K562 (cell line): ENCODE measurements at regions not wholly inside any gene's neighbourhood (a gene's known extent, or its start where the extent isn't known, plus 50 kb on each side); places are given as distances from the start of the nearest gene placed in this dataset.

ENCODE experiments used
- CHD4 ChIP-seq: fragments of 200-600 bp; sonication (generic); IDR thresholded peaks from 3 replicates; pipeline ENCODE4 v1.6.1; 2012; ENCODE audit warnings: low read depth, mild to moderate bottlenecking, mixed read lengths, low read length, inconsistent platforms; ENCODE audit not compliant: insufficient read depth, insufficient replicate concordance, poor library complexity, severe bottlenecking
- GMEB1 ChIP-seq: fragments of 250-450 bp; sonication (Bioruptor Pico); IDR thresholded peaks from 2 replicates; pipeline ENCODE4 v1.4.0; 2020; ENCODE audit warnings: mild to moderate bottlenecking
- HDGF ChIP-seq: fragments of 450-650 bp; IDR thresholded peaks from 2 replicates; pipeline ENCODE4 v1.6.1; 2016
- MBD2 ChIP-seq: sonication (generic); IDR thresholded peaks from 2 replicates; pipeline ENCODE4 v1.6.1; 2016; ENCODE audit warnings: low read depth, borderline replicate concordance
- MCM3 ChIP-seq: fragments of 450-650 bp; IDR thresholded peaks from 2 replicates; pipeline ENCODE4 v1.6.1; 2016
- MCM7 ChIP-seq, 2 experiments: fragments of 450-650 bp; IDR thresholded peaks; 2 replicates each; pipeline ENCODE4 v1.6.1; 2016 to 2018
- NONO ChIP-seq, 2 experiments: fragments of 200-400 bp in 1 of 2; fragments of 450-650 bp in 1 of 2; formaldehyde crosslinking in 1 of 2; IDR thresholded peaks; 2 replicates each; pipeline ENCODE4 v1.6.1; 2017; ENCODE audit warnings: low read depth in 2 of 2, mild to moderate bottlenecking in 2 of 2, moderate library complexity in 2 of 2, low read length in 1 of 2
- PRDM10 ChIP-seq: fragments of 450-650 bp; IDR thresholded peaks from 2 replicates; pipeline ENCODE4 v1.6.1; 2018; ENCODE audit not compliant: partially characterized antibody
- SMAD2 ChIP-seq: fragments of 150-350 bp; IDR thresholded peaks from 2 replicates; pipeline ENCODE4 v1.6.1; 2014; ENCODE audit warnings: low read depth, mild to moderate bottlenecking, low read length
- TRIM28 ChIP-seq: fragments of 450-650 bp; IDR thresholded peaks from 2 replicates; pipeline ENCODE4 v1.6.1; 2017
- ZNF584 ChIP-seq: fragments of 200-800 bp; sonication (Bioruptor generic); IDR thresholded peaks from 2 replicates; pipeline ENCODE4 v1.6.1; 2016; ENCODE audit warnings: low read depth, mild to moderate bottlenecking, missing genetic modification characterization, missing compliant biosample characterization
- ZNF586 ChIP-seq: fragments of 450-650 bp; formaldehyde crosslinking; conservative IDR thresholded peaks from 2 replicates; pipeline ENCODE4 v1.4.0; 2020; ENCODE audit warnings: mild to moderate bottlenecking, moderate library complexity
- TF ChIP-seq, protein P1 (sequence below): fragments of 200-800 bp; sonication (Bioruptor generic); IDR thresholded peaks from 2 replicates; pipeline ENCODE4 v1.6.1; 2016; ENCODE audit warnings: missing genetic modification characterization, missing compliant biosample characterization

- TF ChIP-seq PRDM10 (no peak), GMEB1 (CRISPR knock-in tag) (no peak), HDGF (no peak), ZNF584 (CRISPR knock-in tag) (no peak), CHD4 (no peak), ZNF586 (no peak), MBD2 (no peak), MCM3 (no peak), SMAD2 (no peak), MCM7 (IDR thresholded peaks at IDR 0.05) (no peak), NONO (IDR thresholded peaks at IDR 0.05; ENCODE audit: low read depth in 2 of 2, low read length in 1 of 2) (no peak), TRIM28 (no peak)
- TF ChIP-seq, protein P1, sequence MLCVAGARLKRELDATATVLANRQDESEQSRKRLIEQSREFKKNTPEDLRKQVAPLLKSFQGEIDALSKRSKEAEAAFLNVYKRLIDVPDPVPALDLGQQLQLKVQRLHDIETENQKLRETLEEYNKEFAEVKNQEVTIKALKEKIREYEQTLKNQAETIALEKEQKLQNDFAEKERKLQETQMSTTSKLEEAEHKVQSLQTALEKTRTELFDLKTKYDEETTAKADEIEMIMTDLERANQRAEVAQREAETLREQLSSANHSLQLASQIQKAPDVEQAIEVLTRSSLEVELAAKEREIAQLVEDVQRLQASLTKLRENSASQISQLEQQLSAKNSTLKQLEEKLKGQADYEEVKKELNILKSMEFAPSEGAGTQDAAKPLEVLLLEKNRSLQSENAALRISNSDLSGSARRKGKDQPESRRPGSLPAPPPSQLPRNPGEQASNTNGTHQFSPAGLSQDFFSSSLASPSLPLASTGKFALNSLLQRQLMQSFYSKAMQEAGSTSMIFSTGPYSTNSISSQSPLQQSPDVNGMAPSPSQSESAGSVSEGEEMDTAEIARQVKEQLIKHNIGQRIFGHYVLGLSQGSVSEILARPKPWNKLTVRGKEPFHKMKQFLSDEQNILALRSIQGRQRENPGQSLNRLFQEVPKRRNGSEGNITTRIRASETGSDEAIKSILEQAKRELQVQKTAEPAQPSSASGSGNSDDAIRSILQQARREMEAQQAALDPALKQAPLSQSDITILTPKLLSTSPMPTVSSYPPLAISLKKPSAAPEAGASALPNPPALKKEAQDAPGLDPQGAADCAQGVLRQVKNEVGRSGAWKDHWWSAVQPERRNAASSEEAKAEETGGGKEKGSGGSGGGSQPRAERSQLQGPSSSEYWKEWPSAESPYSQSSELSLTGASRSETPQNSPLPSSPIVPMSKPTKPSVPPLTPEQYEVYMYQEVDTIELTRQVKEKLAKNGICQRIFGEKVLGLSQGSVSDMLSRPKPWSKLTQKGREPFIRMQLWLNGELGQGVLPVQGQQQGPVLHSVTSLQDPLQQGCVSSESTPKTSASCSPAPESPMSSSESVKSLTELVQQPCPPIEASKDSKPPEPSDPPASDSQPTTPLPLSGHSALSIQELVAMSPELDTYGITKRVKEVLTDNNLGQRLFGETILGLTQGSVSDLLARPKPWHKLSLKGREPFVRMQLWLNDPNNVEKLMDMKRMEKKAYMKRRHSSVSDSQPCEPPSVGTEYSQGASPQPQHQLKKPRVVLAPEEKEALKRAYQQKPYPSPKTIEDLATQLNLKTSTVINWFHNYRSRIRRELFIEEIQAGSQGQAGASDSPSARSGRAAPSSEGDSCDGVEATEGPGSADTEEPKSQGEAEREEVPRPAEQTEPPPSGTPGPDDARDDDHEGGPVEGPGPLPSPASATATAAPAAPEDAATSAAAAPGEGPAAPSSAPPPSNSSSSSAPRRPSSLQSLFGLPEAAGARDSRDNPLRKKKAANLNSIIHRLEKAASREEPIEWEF (CRISPR knock-in tag) = no peak
Observed at GRCh38 chr7:98472521-98472954, 71.6 kb upstream of the BAIAP2L1 start (continued).
